ENCODE measurements at regions not wholly inside any gene's neighbourhood (a gene's known extent, or its start where the extent isn't known, plus 50 kb on each side); places are given as distances from the start of the nearest gene placed in this dataset.

GRCh38 chr2:151157000-151157735 lies 104.5 kb downstream of the RBM43 start:
- no peak for DNase-seq (ENCODE audit: low read depth in 3 of 3)

DNA sequence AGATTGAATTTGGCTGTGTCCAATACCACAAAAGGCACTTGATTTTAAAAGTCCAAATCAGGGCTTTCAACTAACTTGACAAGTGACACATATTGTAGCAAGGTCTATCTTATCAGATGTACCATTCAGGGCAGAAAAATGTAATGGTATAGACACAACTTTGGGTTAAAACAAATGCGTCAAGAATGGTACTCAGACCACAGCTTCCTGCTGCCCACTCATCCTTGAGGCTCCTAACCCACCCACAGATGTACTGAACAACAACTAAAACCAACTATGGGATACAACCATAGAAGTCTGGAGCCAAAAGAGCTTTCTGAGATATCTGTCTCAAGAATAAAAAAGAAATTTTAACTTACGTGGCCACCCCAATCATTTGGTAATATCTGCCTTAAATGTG lies 105.2 kb downstream of the RBM43 start:
- DNase-seq (ENCODE audit: low read depth in 3 of 3), result no peak

GRCh38 chr2:151153601-151154000 lies 108.1 kb downstream of the RBM43 start:
- no peak for DNase-seq (ENCODE audit: low read depth in 3 of 3)

DNA sequence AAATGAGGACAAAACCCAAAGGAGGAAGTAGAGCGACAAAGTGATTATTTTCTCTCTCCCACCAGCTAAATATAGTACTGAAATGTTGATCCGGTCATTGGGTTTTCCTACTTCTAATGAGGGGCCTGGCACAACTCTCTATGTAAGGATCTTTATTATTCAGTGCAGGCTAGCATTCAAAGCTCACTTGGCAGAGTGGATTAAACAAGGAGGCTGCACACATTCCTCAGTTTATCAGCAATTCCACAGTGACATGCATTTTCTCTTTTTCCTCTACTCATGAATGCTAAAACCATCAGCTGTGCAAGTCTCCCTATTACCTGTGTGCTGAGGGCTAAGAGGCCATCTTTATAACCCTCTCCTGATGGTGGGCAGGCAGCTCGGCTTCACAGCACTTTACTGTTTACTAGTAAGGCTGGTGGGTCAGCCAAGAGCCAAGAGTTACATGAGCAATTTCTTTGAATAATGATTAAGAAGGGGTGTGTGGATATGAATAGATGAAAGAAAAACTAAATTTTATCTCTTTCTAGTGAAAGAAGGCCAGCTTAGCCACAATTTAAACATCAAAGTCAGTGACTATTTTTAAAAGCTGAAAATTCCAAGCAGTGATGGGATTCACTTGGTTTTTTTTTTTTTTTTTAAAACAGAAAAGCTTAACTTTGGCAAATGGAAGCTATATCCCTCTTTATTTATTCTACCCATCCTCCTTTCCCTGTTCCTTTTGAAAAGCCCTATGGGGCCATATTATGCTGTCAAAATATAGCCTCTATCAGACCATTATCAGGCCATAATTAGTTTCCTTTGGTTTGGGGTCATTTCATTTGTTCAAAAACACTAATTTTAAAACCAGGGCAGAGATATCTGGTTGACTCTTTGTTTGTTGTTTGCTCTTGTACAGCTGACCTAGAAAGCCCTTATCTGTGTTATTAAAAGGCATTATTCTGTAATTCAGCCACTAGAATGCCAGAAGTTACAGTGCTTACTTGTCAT lies 111.0 kb downstream of the RBM43 start:
- no peak for DNase-seq (ENCODE audit: low read depth in 3 of 3)

DNA sequence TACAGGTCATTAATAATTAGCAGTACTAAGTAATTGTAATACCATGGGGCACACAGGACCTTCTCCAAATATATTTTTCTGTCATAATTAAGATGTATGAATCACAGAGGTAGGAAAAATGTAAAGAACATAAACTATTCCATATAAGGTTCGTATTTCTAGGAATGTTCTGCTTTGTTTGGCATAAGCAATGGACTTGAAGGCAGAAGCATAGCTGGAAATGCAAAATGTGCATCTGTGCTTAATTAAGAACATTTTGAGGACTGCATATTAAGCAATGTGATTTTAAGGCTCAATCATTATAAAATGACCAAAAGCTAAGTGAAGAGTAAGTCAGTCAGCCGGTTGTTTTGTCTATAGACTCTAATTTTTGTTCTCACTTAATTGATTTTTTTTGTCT lies 123.2 kb downstream of the RBM43 start:
- no peak for DNase-seq (ENCODE audit: low read depth in 3 of 3)

DNA sequence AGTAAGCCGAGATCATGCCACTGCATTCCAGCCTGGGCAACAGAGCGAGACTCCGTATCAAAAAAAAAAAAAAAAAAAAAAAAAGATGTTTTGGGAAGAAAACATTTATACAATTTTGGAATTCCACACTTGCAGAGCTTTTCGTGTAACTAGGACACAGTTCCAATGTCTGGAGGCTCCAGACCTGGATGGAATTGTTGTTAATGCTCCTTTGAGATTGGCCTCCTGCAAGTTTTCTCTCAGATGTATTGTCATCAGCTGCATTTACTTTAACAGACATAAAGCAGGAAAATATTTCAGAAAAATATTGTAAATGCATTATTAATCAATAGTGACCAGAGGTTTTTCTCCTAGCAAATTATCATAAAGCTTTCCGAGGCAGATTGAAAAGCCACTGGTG lies 124.1 kb downstream of the RBM43 start:
- no peak for DNase-seq (ENCODE audit: low read depth in 3 of 3)

GRCh38 chr2:151120011-151120410 lies 141.7 kb downstream of the RBM43 start:
- DNase-seq (ENCODE audit: low read depth in 3 of 3), result no peak

DNA sequence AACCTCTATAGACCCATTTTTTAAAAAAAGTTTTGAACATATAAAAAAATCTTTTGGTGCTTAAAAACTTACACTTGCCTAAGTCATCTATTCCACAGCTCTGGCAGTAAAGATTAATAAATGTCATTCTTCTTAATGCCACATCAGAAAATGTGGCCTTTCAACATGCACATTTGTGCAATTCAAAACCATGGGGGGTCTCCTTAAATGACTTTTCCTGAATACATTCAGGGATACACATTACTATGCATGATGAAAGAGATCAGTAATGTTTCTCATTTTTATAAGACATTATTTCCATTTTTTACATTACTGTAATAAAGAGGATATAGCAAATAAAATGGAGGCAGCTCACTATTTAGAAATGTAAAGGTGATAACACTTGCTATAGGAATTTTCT lies 142.3 kb downstream of the RBM43 start:
- DNase-seq (ENCODE audit: low read depth in 3 of 3), result no peak

- no peak for DNase-seq (ENCODE audit: low read depth in 3 of 3)
Observed at GRCh38 chr2:151118269-151118668, 143.4 kb downstream of the RBM43 start.

DNA sequence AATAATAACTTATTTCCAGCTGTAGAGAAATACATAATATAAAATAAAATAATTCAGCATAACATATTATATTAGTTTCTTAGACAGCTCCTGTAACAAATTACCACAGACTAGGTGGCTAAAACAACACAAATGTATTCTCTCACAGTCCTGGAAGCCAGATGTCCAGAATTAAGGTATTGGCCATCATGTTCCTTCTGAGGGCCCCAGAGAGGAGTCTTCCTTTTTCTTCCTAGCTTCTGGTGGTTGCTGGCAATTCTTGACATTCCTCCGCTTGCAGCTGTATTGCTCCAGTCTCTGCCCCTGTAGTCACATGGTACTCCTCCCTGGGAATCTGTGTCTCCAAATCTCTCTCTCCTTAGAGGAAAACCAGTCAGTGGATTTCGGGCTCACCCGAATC lies 146.8 kb downstream of the RBM43 start:
- no peak for DNase-seq (ENCODE audit: low read depth in 3 of 3)

DNA sequence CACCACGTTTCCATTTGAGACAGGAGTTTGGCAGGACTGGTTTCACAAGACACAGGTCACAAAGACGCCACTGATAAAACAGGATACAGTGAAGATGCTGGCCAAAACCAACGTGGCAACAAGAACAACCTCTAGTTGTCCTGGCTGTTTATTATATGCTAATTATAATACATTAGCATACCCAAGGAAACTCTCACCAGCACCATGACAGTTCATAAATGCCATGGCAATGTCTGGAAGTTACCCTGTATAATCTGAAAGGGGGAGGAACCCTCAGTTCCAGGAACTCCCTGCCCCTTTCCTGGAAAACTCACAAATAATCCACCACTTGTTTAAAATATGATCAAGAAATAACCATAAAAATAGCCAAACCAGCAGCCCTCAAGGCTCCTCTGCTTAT lies 148.3 kb downstream of the RBM43 start:
- DNase-seq (ENCODE audit: low read depth in 3 of 3), result no peak

DNA sequence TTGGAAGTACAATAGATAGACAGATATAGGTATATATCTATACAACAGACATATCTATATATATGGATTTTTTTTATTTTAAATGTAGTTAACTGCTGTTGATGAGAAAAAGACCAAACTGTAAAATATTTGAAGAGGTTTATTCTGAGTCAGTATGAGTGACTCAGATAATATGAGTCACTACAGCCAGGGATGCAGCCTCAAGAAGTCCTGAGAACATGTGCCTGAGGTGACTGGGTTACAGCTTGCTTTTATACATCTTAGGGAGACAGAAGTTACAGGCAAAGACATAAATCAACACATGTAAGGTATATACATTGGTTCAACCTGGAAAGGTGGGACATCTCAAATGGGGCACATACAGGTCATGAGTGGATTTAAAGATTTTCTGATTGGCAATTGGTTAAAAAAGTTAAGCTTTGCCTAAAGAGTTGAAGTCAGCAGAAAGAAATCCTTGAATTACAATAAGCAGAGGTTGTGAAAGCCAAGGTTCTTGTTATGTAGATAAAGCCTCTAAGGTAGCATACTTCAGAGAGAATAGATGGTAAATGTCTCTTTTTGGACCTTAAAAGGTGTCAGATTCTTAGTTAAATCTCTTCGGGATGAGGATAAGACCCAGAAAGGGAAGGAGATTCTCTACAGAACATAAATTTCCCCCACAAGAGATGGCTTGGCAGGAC lies 149.9 kb downstream of the RBM43 start:
- no peak for DNase-seq (ENCODE audit: low read depth in 3 of 3)

DNA sequence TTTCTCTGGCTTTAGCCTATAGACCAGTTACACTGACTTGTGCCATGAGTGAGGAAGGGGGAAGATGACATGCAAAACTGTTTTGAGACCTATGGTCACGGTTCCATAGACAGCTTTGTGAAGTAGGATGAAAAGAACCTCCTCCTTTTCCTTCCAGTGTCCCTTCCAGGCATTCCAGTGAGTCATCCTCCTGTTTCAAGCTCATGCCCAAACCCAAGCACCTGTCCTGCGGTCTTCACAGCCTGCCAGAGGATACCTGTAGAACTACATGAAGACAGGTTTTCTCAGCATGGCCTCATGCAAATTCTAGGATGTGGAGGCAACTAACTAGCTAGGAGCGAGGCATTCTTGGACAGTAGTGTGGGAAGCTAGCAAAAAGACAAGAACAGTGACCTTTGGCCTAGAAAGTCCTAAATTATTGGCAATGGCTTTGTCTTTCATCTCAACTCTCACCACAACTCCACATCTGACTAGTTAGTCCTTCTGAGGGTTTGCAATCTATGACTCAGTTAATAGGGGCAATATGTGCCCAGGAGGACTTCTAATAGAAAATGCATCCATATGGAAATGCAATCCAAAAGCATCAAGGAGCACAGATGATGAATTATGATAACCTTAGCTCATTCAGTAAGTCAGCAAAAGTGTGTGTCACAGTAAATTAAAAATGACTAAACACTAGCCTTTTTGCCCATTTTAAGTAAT lies 154.7 kb downstream of the RBM43 start:
- DNase-seq (ENCODE audit: low read depth in 3 of 3), result no peak

DNA sequence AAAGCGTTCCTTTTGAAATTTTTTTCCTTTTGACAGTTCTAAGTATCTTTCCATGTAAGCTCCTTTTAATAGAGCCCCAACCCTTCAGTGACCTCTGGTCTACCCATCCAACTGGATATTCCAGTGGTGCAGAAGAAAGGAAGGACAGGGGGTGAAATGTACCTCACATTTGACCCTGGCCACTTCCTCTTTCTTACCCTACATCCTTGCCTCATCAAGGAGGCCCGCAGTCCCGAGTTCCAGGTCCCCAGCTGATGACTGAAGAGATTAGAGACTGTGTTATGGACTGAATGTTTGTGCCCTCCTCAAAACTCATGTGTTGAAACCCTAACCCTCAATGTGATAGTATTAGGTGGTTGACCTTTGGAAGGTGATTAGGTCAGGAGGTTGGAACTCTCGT lies 158.1 kb downstream of the RBM43 start:
- DNase-seq (ENCODE audit: low read depth in 3 of 3), result no peak

DNA sequence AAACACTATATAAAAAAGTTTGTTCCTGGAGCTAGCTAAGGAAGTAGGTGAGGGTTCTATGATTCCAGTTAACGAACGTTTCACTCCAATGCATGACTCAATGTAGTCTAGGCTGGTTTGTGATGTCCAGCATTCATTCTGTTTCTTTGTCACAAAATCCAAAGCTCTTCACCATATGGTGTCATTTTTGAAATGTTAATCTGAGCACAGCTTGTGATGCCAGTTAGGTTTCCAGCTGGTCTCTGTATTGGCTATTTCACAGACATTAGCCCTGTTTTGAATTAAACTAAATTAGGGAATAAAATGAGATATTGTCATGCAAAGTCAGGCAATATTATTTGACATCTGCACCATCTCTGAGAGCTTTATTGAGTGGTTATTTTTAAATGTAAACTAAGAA lies 159.4 kb downstream of the RBM43 start:
- no peak for DNase-seq (ENCODE audit: low read depth in 3 of 3)

DNA sequence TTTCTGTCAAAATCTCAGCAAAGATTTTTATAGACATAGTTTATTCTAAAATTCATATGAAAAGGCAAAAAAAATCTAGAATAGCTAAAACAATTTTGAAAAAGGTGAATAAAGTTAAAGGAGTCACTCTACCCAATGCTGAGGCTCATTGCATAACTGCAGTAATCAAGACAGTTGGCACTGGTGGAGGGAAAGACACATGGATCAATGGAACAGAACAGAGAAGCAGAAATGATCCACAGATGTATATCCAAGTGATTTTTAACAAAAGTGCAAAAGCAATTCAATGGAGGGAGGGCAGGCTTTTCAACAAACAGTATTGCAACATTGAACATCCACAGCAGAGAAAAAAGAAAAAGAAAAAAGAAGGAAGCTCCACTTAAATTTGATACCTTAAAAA lies 162.8 kb downstream of the RBM43 start:
- DNase-seq (ENCODE audit: low read depth in 3 of 3), result no peak

GRCh38 chr2:151097895-151098294 lies 163.8 kb downstream of the RBM43 start:
- DNase-seq (ENCODE audit: low read depth in 3 of 3), result no peak

DNA sequence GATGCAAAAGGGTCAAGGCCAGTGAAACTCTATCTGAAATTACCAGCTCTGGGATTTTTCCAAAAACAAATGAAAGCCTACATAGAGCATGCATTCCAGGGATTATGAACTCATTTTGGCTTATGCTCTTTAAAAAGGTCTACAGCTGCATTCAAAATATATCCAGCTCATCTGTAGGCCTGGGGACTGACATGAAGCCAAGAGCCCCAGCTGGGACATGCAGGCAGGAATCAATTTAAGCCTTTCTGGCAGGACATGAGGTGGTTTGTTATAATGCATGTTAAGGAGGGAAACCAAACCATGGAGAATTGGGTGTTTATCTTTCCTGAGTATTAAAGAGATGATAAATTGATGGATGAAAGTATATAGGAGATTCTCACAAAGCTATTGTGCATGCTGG lies 164.5 kb downstream of the RBM43 start:
- DNase-seq (ENCODE audit: low read depth in 3 of 3), result no peak

DNA sequence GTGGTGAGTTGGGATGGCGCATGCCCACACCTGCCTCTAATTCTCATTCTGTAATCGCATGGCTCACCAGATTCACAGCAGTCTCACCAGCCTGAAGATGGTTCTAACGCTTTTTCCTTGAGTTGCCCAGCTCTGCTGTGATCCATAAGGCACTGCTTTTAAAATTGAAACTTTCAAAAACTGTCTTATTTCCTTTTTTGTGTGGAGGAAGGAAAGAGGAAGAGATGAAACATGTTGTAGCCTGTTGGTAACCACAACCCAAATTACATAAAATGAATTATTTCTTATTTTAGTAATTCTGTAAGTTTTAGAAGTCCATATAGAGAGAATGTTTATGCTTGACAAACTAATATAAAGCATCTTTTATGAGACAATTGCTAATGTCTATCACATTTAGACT lies 165.4 kb downstream of the RBM43 start:
- DNase-seq (ENCODE audit: low read depth in 3 of 3), result no peak

GRCh38 chr2:151095463-151095862 lies 166.2 kb downstream of the RBM43 start:
- no peak for DNase-seq (ENCODE audit: low read depth in 3 of 3)

DNA sequence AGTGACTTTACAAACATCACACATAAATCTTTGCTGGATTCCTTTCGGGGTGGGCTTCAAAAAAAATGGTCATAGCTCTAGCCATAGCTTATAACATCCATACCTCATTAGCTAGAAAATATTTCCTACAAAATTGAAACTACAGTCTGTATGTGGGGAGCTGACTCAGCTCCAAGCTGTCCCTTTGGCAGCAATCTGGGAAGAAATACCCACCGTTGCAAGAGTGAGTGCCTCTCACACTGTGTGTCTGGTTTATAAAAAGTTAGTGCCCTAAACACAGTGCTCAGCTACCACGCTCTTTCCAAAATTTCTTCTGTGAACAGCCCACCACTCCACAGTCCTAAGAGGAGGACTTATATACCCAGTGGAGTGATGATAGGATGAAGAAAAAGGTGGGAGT lies 170.1 kb downstream of the RBM43 start:
- DNase-seq (ENCODE audit: low read depth in 3 of 3), result no peak

DNA sequence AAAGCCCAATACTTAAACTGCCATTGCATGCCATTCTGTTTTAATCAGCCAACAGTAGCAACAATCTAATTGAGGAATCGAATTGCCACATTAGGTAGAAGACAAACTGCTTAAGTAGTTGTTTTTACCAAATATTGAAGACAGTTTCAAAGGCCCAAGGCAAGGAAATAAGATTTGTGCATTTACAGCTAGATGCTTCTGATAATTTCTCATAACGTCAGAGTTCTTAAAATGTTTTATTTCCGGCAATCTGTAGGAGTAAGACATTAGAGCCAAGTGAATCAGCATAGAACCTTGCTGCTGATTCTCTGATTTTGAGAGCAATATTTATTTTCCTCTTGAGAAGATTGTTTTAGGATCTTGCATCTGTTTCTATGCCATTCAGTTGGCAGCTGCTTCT lies 174.3 kb downstream of the RBM43 start:
- DNase-seq (ENCODE audit: low read depth in 3 of 3), result no peak
